OCI-LY7 (cell line): ENCODE measurements at regions not wholly inside any gene's neighbourhood (a gene's known extent, or its start where the extent isn't known, plus 50 kb on each side); places are given as distances from the start of the nearest gene placed in this dataset.

Experiments used
- BruUV-seq: library from RNA; stranded (reverse); fragments of 400-500 nt; replicated peaks from 2 replicates; lab custom pipeline; 2021; lab: Mats Ljungman, UMichigan
- CTCF ChIA-PET: fragments of 300-600 bp; sonication (Branson Sonifier 250); formaldehyde crosslinking; loops from one replicate; lab custom pipeline; 2022; ENCODE audit warnings: antibody characterized with exemption; ENCODE audit not compliant: unreplicated experiment; lab: Charles Lee
- POLR2A ChIA-PET: fragments of 300-600 bp; sonication (Branson Sonifier 250); formaldehyde crosslinking; loops from one replicate; lab custom pipeline; 2022; ENCODE audit warnings: antibody characterized with exemption; lab: Charles Lee
- DNase-seq: peaks from one replicate; pipeline ENCODE4 v3.0.0-alpha.2; 2015; ENCODE audit warnings: low spot score
- H2AFZ ChIP-seq: fragments of 200-600 bp; sonication (generic), shearing (Covaris generic); 2 replicates; pipeline ENCODE4 v1.6.1; 2014; ENCODE audit warnings: mild to moderate bottlenecking, antibody characterized with exemption, low read length, moderate library complexity
- H3K27ac ChIP-seq: fragments of 200-600 bp; sonication (generic); 2 replicates; pipeline ENCODE4 v1.5.1; 2014; ENCODE audit warnings: mixed run types, low read depth, mild to moderate bottlenecking, moderate library complexity, low read length, inconsistent platforms; ENCODE audit not compliant: poor library complexity, severe bottlenecking
- H3K36me3 ChIP-seq: fragments of 200-600 bp; sonication (generic); 2 replicates; pipeline ENCODE4 v1.6.1; 2014; ENCODE audit warnings: mild to moderate bottlenecking, antibody characterized with exemption, low read length, moderate library complexity, mixed read lengths; ENCODE audit not compliant: insufficient read depth
- H3K4me1 ChIP-seq: fragments of 200-600 bp; sonication (generic); 2 replicates; pipeline ENCODE4 v1.5.1; 2014; ENCODE audit warnings: mild to moderate bottlenecking, low read length; ENCODE audit not compliant: insufficient read depth, poor library complexity, severe bottlenecking
- H3K4me2 ChIP-seq: fragments of 200-600 bp; sonication (generic); 2 replicates; pipeline ENCODE4 v1.6.1; 2014; ENCODE audit warnings: mild to moderate bottlenecking, low read length
- H3K4me3 ChIP-seq: fragments of 200-600 bp; sonication (generic); 2 replicates; pipeline ENCODE4 v1.5.1; 2014; ENCODE audit warnings: mild to moderate bottlenecking, low read depth, low read length; ENCODE audit not compliant: poor library complexity, severe bottlenecking
- H3K79me2 ChIP-seq: fragments of 200-600 bp; sonication (generic); 2 replicates; pipeline ENCODE4 v1.6.1; 2016; ENCODE audit warnings: low read depth, mild to moderate bottlenecking, low read length, moderate library complexity, mixed read lengths; ENCODE audit not compliant: insufficient read depth
- H3K9me2 ChIP-seq: fragments of 200-600 bp; sonication (generic); 2 replicates; pipeline ENCODE4 v1.6.1; 2016; ENCODE audit warnings: mild to moderate bottlenecking, low read length, mixed read lengths; ENCODE audit not compliant: insufficient read depth
- H3K9me3 ChIP-seq: fragments of 200-600 bp; sonication (generic); 2 replicates; pipeline ENCODE4 v1.6.1; 2014; ENCODE audit warnings: mild to moderate bottlenecking, mixed run types, low read length, mixed read lengths
- H4K20me1 ChIP-seq: fragments of 200-600 bp; sonication (generic); 2 replicates; pipeline ENCODE4 v1.6.1; 2014; ENCODE audit warnings: mild to moderate bottlenecking, antibody characterized with exemption, low read length, moderate library complexity, mixed read lengths; ENCODE audit not compliant: insufficient read depth
- CTCF ChIP-seq: fragments of 200-600 bp; sonication (generic); conservative IDR thresholded peaks from 2 replicates; pipeline ENCODE4 v1.5.1; 2014; ENCODE audit warnings: mild to moderate bottlenecking, antibody characterized with exemption, low read length, moderate library complexity, mixed read lengths
- EZH2phosphoT487 ChIP-seq: fragments of 200-600 bp; sonication (generic); IDR thresholded peaks from 2 replicates; pipeline ENCODE4 v1.6.1; 2018; ENCODE audit warnings: low read depth, borderline replicate concordance, mild to moderate bottlenecking, mixed run types, antibody characterized with exemption, low read length, moderate library complexity, mixed read lengths
- intact Hi-C: fragments of 100-400 bp; cut with micrococcal nuclease; formaldehyde crosslinking; loops from one replicate; pipeline ENCODE4 v1.10.0; 2022; ENCODE audit not compliant: unreplicated experiment

- POLR2A ChIA-PET, result interaction anchor here (0.5 to 0.6 kb wide), 2 partner anchors 9 to 100 kb away, joined by 3 read pairs; no protein-coding TSS in a partner anchor
- H3K9me2 ChIP-seq, result no peaks in the 10 kb centered on the region
- H3K4me2 ChIP-seq, result no peak overlapping the region
- H3K27ac ChIP-seq, result no peak overlapping the region
- H3K9me3 ChIP-seq, result no peaks in the 10 kb centered on the region
- no peak overlapping the region for H2AFZ ChIP-seq
- CTCF ChIA-PET, result no interaction called here
- intact Hi-C loops, result no loop called here
- TF ChIP-seq CTCF, result no peak
- TF ChIP-seq EZH2phosphoT487, result no peak
- BruUV-seq, result no TSS peak
- no peak overlapping the region for H3K4me3 ChIP-seq
- no peaks in the 10 kb centered on the region for H3K4me1 ChIP-seq
- no peaks in the 10 kb centered on the region for H3K36me3 ChIP-seq
- no peaks in the 10 kb centered on the region for H3K79me2 ChIP-seq
- no peak for DNase-seq
- H4K20me1 ChIP-seq, result no peaks in the 10 kb centered on the region
Measured at GRCh38 chr14:22155571-22155970, 433.5 kb downstream of the DAD1 start.

- BruUV-seq, result no TSS peak
- TF ChIP-seq CTCF (no peak), EZH2phosphoT487 (no peak)
- CTCF ChIA-PET, result no interaction called here
- H3K27ac ChIP-seq, result no peak overlapping the region
- H3K4me3 ChIP-seq, result no peak overlapping the region
- DNase-seq, result no peak
- H3K36me3 ChIP-seq, result no peaks in the 10 kb centered on the region
- intact Hi-C loops, result no loop called here
- no peaks in the 10 kb centered on the region for H3K9me2 ChIP-seq
- POLR2A ChIA-PET, result no interaction called here
- H3K4me2 ChIP-seq, result no peak overlapping the region
- no peaks in the 10 kb centered on the region for H3K4me1 ChIP-seq
- H3K79me2 ChIP-seq, result no peaks in the 10 kb centered on the region
- no peak overlapping the region for H2AFZ ChIP-seq
- H4K20me1 ChIP-seq, result no peaks in the 10 kb centered on the region
- no peaks in the 10 kb centered on the region for H3K9me3 ChIP-seq
Measured at GRCh38 chr14:22152903-22153302, 436.1 kb downstream of the DAD1 start.

GRCh38 chr14:22152161-22152870, 436.7 kb downstream of the DAD1 start:
- intact Hi-C loops, result no loop called here
- Histone ChIP-seq H3K36me3 (no peaks in the 10 kb centered on the region), H3K9me2 (no peaks in the 10 kb centered on the region), H4K20me1 (no peaks in the 10 kb centered on the region), H3K79me2 (no peaks in the 10 kb centered on the region), H3K9me3 (no peaks in the 10 kb centered on the region), H2AFZ (no peak overlapping the region), H3K27ac (no peak overlapping the region), H3K4me1 (no peaks in the 10 kb centered on the region), H3K4me2 (no peak overlapping the region), H3K4me3 (no peak overlapping the region)
- no TSS peak for BruUV-seq
- DNase-seq, result no peak
- CTCF ChIA-PET, result no interaction called here
- TF ChIP-seq EZH2phosphoT487 (no peak), CTCF (no peak)
- POLR2A ChIA-PET, result no interaction called here
